Astrocyte of the cerebellum (primary cell): ENCODE measurements at regions not wholly inside any gene's neighbourhood (a gene's known extent, or its start where the extent isn't known, plus 50 kb on each side); places are given as distances from the start of the nearest gene placed in this dataset.

ENCODE experiments used
- DNase-seq: peaks from one replicate; pipeline ENCODE4 v3.0.0-alpha.2; 2011; ENCODE audit warnings: low read depth
- H3K4me3 ChIP-seq: 2 replicates; pipeline ENCODE4 v1.5.1; 2011; ENCODE audit warnings: mild to moderate bottlenecking, low read depth, low read length, moderate library complexity
- CTCF ChIP-seq: IDR thresholded peaks from 2 replicates; pipeline ENCODE4 v1.5.1; 2012; ENCODE audit warnings: low read length, low read depth, moderate library complexity, mild to moderate bottlenecking; ENCODE audit errors: missing control alignments
- in situ Hi-C: cut with HindIII; loops from 2 replicates; pipeline ENCODE4 v1.10.0; 2017; ENCODE audit warnings: low sequenced_read_pairs

GRCh38 chr10:89138755-89139490 lies 68.2 kb downstream of the CH25H start:
- TF ChIP-seq CTCF = no peak
- H3K4me3 ChIP-seq = no peak overlapping the region
- in situ Hi-C loops = no loop called here
- no peak for DNase-seq

GRCh38 chr10:89134963-89135362 lies 72.2 kb downstream of the CH25H start:
- in situ Hi-C loops = no loop called here

GRCh38 chr10:89129911-89130310 lies 77.2 kb downstream of the CH25H start:
- H3K4me3 ChIP-seq = no peak overlapping the region
- in situ Hi-C loops = no loop called here
- DNase-seq = peak; percentile 92
- TF ChIP-seq CTCF = no peak

More at GRCh38 chr10:89134963-89135362, 72.2 kb downstream of the CH25H start:
- no peak overlapping the region for H3K4me3 ChIP-seq
- DNase-seq = no peak
- no peak for TF ChIP-seq CTCF

DNA sequence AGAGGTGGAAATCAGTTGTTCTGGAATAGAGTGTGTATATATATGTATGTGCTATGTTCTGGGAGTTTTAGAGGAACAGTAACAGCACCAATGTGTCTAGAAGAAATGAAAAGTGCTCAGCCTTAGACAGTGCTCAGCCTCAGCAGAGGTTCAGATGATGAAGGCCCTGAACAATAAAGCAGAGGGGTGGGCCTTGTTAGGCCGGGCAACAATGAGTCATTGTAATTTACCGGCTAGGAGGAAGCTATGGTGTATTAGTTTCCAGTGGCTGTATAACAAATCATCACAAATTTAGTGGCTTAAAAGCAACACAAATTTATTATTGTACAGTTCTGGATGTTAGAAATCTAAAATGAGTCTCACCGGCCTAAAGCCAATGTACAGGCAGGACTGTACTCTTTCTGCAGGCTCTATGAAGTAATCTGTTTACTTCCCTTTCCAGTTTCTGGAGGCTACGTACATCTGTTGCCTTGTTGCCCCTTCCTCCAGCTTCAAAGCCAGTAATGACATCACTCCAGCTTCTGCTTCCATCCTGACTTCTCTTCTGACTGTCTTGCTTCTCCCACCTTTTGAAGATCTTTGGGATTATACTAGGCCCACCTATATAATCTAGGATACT lies 84.6 kb downstream of the CH25H start:
- H3K4me3 ChIP-seq = no peak overlapping the region
- no peak for DNase-seq
- no peak for TF ChIP-seq CTCF
- in situ Hi-C loops = no loop called here

- DNase-seq = no peak
- H3K4me3 ChIP-seq = no peak overlapping the region
- in situ Hi-C loops = no loop called here
- no peak for TF ChIP-seq CTCF
These were observed 85.4 kb downstream of the CH25H start for GRCh38 chr10:89121764-89122020.

DNA sequence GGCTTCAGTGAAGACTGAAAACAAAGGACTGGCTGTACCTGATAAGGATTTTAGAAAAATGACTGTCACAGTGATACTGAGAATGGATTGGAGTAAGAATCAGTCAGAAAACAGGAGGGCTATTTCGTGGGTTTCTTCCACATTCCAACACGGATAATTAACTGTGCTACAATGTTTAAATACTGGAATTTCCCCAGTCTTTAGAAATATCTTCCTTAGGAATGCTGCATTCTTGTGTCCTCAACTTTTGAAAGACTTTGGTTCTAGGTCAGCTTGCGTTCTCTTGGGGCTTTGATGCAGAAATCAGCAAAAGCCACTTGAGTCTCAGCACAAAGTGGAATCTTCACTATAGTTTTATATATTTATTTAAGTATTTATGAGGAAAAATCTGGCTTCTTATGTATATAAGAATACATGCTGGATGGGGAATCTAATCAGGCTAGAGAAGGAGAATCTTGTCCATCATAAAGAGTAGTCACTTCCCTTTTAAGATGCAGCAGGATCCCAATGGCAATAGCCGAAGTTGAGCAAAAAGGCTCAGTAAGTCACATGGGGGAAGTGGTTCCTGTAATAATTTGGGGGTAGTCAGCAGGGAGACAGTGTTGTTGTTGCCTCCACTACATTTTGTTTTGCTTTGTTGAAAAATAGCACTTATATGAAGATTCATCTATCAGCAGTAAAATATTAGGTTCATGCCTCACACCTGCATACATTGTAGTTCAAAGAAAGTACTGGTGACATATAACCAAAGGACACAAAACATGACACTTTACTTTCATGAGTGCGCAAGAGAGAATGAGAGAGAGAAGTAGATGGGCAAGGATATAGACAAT lies 86.0 kb downstream of the CH25H start:
- H3K4me3 ChIP-seq = no peak overlapping the region
- no peak for TF ChIP-seq CTCF
- in situ Hi-C loops = no loop called here
- DNase-seq = no peak
